ENCODE measurements at regions not wholly inside any gene's neighbourhood (a gene's known extent, or its start where the extent isn't known, plus 50 kb on each side); places are given as distances from the start of the nearest gene placed in this dataset.

- TF ChIP-seq CTCF (conservative IDR thresholded peaks at IDR 0.05 in 1 of 2, IDR thresholded peaks at IDR 0.05 in 1 of 2; ENCODE audit: extremely low read depth in 1 of 2, insufficient read depth in 1 of 2, low read depth in 1 of 2, low read length in 2 of 2): no peak
- no peak for TF ChIP-seq EZH2 (IDR thresholded peaks at IDR 0.05; ENCODE audit: borderline replicate concordance, low read length)
Measured at GRCh38 chr16:13569986-13570385, 350.0 kb upstream of the ERCC4 start.
